ENCODE measurements at regions not wholly inside any gene's neighbourhood (a gene's known extent, or its start where the extent isn't known, plus 50 kb on each side); places are given as distances from the start of the nearest gene placed in this dataset.

DNA sequence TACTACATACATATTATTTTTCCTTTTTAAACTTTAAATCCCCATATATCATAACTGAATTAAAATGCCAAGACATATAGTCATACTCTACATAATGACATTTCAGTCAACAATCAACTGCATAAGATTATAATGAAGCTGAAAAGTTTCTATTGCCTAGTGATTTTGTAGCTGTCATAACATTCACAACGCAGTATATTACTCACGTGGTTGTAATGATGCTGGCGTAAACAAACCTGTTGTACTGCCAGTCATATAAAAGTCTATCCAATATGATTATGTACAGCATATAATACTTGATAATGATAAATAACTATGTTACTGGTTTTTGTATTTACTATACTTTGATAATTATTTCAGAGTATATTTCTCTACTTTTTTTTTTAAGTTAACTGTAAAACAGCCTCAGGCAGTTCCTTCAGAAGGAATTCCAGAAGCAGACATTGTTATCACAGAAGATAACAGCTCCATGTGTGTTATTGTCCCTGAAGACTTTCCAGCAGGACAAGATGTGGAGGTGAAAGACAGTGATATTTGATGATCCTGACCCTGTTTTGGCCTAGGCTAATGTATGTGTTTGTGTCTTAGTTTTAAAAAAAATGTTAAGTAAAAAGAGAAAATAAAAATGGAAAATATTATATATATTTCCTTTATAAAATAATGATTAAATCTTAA is 443.4 kb upstream of the UBE2E2 start:
- DNase-seq (ENCODE audit: low spot score), result no peak
- ChIA-PET POLR2A (no interaction called here), CTCF (interaction anchor here (0.8 kb wide), 1 partner anchor 16 kb away, joined by 3 read pairs; no protein-coding TSS in a partner anchor)
- no peak overlapping the region for H3K27ac Mint-ChIP-seq
- H3K4me3 Mint-ChIP-seq, result no peak overlapping the region
- ATAC-seq, result no peak
- no peaks in the 10 kb centered on the region for H3K27me3 Mint-ChIP-seq (ENCODE audit: low read depth)
- peaks cover 24% of the 10 kb centered on the region for H3K9me3 Mint-ChIP-seq
- peaks cover 6% of the 10 kb centered on the region for H3K36me3 Mint-ChIP-seq
- no peak for TF ChIP-seq NR1H2 (CRISPR knock-in tag; IDR thresholded peaks at IDR 0.05)
- TF ChIP-seq GTF2I (CRISPR knock-in tag; conservative IDR thresholded peaks at IDR 0.05), result no peak
- TF ChIP-seq, protein P1, sequence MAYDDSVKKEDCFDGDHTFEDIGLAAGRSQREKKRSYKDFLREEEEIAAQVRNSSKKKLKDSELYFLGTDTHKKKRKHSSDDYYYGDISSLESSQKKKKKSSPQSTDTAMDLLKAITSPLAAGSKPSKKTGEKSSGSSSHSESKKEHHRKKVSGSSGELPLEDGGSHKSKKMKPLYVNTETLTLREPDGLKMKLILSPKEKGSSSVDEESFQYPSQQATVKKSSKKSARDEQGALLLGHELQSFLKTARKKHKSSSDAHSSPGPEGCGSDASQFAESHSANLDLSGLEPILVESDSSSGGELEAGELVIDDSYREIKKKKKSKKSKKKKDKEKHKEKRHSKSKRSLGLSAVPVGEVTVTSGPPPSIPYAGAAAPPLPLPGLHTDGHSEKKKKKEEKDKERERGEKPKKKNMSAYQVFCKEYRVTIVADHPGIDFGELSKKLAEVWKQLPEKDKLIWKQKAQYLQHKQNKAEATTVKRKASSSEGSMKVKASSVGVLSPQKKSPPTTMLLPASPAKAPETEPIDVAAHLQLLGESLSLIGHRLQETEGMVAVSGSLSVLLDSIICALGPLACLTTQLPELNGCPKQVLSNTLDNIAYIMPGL (CRISPR knock-in tag; IDR thresholded peaks at IDR 0.05), result no peak
- no peak for TF ChIP-seq GRHL2 (CRISPR knock-in tag; IDR thresholded peaks at IDR 0.05; ENCODE audit: insufficient replicate concordance, severe bottlenecking)
- TF ChIP-seq, protein P2, sequence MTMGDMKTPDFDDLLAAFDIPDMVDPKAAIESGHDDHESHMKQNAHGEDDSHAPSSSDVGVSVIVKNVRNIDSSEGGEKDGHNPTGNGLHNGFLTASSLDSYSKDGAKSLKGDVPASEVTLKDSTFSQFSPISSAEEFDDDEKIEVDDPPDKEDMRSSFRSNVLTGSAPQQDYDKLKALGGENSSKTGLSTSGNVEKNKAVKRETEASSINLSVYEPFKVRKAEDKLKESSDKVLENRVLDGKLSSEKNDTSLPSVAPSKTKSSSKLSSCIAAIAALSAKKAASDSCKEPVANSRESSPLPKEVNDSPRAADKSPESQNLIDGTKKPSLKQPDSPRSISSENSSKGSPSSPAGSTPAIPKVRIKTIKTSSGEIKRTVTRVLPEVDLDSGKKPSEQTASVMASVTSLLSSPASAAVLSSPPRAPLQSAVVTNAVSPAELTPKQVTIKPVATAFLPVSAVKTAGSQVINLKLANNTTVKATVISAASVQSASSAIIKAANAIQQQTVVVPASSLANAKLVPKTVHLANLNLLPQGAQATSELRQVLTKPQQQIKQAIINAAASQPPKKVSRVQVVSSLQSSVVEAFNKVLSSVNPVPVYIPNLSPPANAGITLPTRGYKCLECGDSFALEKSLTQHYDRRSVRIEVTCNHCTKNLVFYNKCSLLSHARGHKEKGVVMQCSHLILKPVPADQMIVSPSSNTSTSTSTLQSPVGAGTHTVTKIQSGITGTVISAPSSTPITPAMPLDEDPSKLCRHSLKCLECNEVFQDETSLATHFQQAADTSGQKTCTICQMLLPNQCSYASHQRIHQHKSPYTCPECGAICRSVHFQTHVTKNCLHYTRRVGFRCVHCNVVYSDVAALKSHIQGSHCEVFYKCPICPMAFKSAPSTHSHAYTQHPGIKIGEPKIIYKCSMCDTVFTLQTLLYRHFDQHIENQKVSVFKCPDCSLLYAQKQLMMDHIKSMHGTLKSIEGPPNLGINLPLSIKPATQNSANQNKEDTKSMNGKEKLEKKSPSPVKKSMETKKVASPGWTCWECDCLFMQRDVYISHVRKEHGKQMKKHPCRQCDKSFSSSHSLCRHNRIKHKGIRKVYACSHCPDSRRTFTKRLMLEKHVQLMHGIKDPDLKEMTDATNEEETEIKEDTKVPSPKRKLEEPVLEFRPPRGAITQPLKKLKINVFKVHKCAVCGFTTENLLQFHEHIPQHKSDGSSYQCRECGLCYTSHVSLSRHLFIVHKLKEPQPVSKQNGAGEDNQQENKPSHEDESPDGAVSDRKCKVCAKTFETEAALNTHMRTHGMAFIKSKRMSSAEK (CRISPR knock-in tag; IDR thresholded peaks at IDR 0.05; ENCODE audit: borderline replicate concordance), result no peak
- no peak for TF ChIP-seq FOXJ3 (CRISPR knock-in tag; IDR thresholded peaks at IDR 0.05; ENCODE audit: borderline replicate concordance)
- no peak for TF ChIP-seq MYBL2 (CRISPR knock-in tag; IDR thresholded peaks at IDR 0.05)
- no peak for TF ChIP-seq NR2C2 (CRISPR knock-in tag; IDR thresholded peaks at IDR 0.05)
- no peak for TF ChIP-seq CREM (CRISPR knock-in tag; IDR thresholded peaks at IDR 0.05)
- TF ChIP-seq, protein P3, sequence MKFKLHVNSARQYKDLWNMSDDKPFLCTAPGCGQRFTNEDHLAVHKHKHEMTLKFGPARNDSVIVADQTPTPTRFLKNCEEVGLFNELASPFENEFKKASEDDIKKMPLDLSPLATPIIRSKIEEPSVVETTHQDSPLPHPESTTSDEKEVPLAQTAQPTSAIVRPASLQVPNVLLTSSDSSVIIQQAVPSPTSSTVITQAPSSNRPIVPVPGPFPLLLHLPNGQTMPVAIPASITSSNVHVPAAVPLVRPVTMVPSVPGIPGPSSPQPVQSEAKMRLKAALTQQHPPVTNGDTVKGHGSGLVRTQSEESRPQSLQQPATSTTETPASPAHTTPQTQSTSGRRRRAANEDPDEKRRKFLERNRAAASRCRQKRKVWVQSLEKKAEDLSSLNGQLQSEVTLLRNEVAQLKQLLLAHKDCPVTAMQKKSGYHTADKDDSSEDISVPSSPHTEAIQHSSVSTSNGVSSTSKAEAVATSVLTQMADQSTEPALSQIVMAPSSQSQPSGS (CRISPR knock-in tag; IDR thresholded peaks at IDR 0.05; ENCODE audit: borderline replicate concordance, low read depth), result no peak
- TF ChIP-seq, protein P4, sequence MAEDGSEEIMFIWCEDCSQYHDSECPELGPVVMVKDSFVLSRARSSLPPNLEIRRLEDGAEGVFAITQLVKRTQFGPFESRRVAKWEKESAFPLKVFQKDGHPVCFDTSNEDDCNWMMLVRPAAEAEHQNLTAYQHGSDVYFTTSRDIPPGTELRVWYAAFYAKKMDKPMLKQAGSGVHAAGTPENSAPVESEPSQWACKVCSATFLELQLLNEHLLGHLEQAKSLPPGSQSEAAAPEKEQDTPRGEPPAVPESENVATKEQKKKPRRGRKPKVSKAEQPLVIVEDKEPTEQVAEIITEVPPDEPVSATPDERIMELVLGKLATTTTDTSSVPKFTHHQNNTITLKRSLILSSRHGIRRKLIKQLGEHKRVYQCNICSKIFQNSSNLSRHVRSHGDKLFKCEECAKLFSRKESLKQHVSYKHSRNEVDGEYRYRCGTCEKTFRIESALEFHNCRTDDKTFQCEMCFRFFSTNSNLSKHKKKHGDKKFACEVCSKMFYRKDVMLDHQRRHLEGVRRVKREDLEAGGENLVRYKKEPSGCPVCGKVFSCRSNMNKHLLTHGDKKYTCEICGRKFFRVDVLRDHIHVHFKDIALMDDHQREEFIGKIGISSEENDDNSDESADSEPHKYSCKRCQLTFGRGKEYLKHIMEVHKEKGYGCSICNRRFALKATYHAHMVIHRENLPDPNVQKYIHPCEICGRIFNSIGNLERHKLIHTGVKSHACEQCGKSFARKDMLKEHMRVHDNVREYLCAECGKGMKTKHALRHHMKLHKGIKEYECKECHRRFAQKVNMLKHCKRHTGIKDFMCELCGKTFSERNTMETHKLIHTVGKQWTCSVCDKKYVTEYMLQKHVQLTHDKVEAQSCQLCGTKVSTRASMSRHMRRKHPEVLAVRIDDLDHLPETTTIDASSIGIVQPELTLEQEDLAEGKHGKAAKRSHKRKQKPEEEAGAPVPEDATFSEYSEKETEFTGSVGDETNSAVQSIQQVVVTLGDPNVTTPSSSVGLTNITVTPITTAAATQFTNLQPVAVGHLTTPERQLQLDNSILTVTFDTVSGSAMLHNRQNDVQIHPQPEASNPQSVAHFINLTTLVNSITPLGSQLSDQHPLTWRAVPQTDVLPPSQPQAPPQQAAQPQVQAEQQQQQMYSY (CRISPR knock-in tag; IDR thresholded peaks at IDR 0.05), result no peak
- TF ChIP-seq CBFB (CRISPR knock-in tag; IDR thresholded peaks at IDR 0.05; ENCODE audit: low read depth), result no peak
- no peak for TF ChIP-seq SP1 (CRISPR knock-in tag; conservative IDR thresholded peaks at IDR 0.05)
- TF ChIP-seq NFE2L1 (CRISPR knock-in tag; IDR thresholded peaks at IDR 0.05), result no peak
- TF ChIP-seq NFYB (CRISPR knock-in tag; conservative IDR thresholded peaks at IDR 0.05; ENCODE audit: low read depth), result no peak
- TF ChIP-seq, protein P5, sequence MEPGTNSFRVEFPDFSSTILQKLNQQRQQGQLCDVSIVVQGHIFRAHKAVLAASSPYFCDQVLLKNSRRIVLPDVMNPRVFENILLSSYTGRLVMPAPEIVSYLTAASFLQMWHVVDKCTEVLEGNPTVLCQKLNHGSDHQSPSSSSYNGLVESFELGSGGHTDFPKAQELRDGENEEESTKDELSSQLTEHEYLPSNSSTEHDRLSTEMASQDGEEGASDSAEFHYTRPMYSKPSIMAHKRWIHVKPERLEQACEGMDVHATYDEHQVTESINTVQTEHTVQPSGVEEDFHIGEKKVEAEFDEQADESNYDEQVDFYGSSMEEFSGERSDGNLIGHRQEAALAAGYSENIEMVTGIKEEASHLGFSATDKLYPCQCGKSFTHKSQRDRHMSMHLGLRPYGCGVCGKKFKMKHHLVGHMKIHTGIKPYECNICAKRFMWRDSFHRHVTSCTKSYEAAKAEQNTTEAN (CRISPR knock-in tag; IDR thresholded peaks at IDR 0.05), result no peak
- no peak for TF ChIP-seq TP53 (CRISPR knock-in tag; IDR thresholded peaks at IDR 0.05)
- no peak for TF ChIP-seq NFATC4 (CRISPR knock-in tag; IDR thresholded peaks at IDR 0.05)
- TF ChIP-seq, protein P6, sequence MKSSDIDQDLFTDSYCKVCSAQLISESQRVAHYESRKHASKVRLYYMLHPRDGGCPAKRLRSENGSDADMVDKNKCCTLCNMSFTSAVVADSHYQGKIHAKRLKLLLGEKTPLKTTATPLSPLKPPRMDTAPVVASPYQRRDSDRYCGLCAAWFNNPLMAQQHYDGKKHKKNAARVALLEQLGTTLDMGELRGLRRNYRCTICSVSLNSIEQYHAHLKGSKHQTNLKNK (CRISPR knock-in tag; IDR thresholded peaks at IDR 0.05), result no peak
- TF ChIP-seq ZNF317 (CRISPR knock-in tag; IDR thresholded peaks at IDR 0.05; ENCODE audit: borderline replicate concordance, low read depth), result no peak
- no peaks in the 10 kb centered on the region for H3K4me1 Mint-ChIP-seq

All from WTC11 (cell line).